Mucosa of descending colon (tissue), 3 donors: ENCODE measurements at regions not wholly inside any gene's neighbourhood (a gene's known extent, or its start where the extent isn't known, plus 50 kb on each side); places are given as distances from the start of the nearest gene placed in this dataset.

Experiments
- ATAC-seq: fragments of 200-7000 bp; cut with Tn5 transposase; one replicate; pipeline ENCODE4 v1.9.1; 2020; ENCODE audit warnings: mild to moderate bottlenecking, moderate library complexity
- DNase-seq, 3 donors: peaks; one replicate each; pipeline ENCODE4 v3.0.0-alpha.2; 2020
- H3K36me3 ChIP-seq: fragments of 200-600 bp; one replicate; pipeline ENCODE4 v1.8.0; 2021; ENCODE audit warnings: low read depth, mild to moderate bottlenecking
- H3K4me1 ChIP-seq: fragments of 200-600 bp; one replicate; pipeline ENCODE4 v1.8.0; 2021; ENCODE audit warnings: low read depth, mild to moderate bottlenecking
- H3K4me3 ChIP-seq: fragments of 200-600 bp; one replicate; pipeline ENCODE4 v1.8.0; 2021; ENCODE audit warnings: mild to moderate bottlenecking
- H3K9me3 ChIP-seq: fragments of 200-600 bp; one replicate; pipeline ENCODE4 v1.8.0; 2021; ENCODE audit warnings: mild to moderate bottlenecking
- CTCF ChIP-seq: fragments of 200-600 bp; IDR thresholded peaks from one replicate; pipeline ENCODE4 v1.8.0; 2022; ENCODE audit warnings: antibody characterized with exemption, mild to moderate bottlenecking
- intact Hi-C, 2 donors: fragments of 100-400 bp; cut with DNase I in 1 of 2; cut with micrococcal nuclease in 1 of 2; formaldehyde crosslinking; loops; one replicate each; pipeline versions ENCODE4 v1.11.0 to v1.11.1; 2022; cut with DNase I, micrococcal nuclease
- donor health status: DM: no; HTN: no; CAD: no; lungs with moderate emphysema.
- donor health status: DM: no; HTN: no; CAD: no.
- donor health status: DM: no; HTN: yes; CAD: no.

- H3K4me1 ChIP-seq = no peaks in the 10 kb centered on the region
- H3K4me3 ChIP-seq = no peak overlapping the region
- peaks cover 7% of the 10 kb centered on the region for H3K9me3 ChIP-seq
- ATAC-seq = no peak
- no peak for TF ChIP-seq CTCF
- DNase-seq = no peak
- intact Hi-C loops = no loop called here
- H3K36me3 ChIP-seq = no peaks in the 10 kb centered on the region
These were observed 213.2 kb upstream of the NLRP1 start for GRCh38 chr17:5797447-5798050.

GRCh38 chr17:5798094-5798493 lies 213.8 kb upstream of the NLRP1 start:
- Histone ChIP-seq H3K4me3 (no peak overlapping the region), H3K36me3 (no peaks in the 10 kb centered on the region), H3K4me1 (no peaks in the 10 kb centered on the region), H3K9me3 (peaks cover 2% of the 10 kb centered on the region)
- TF ChIP-seq CTCF = no peak
- ATAC-seq (no peak), DNase-seq (no peak)
- intact Hi-C loops = no loop called here

- no peak for TF ChIP-seq CTCF
- intact Hi-C loops = no loop called here
- Histone ChIP-seq H3K4me1 (no peaks in the 10 kb centered on the region), H3K4me3 (no peak overlapping the region), H3K9me3 (no peaks in the 10 kb centered on the region), H3K36me3 (no peaks in the 10 kb centered on the region)
- ATAC-seq (no peak), DNase-seq (no peak)
These were observed 215.8 kb upstream of the NLRP1 start for GRCh38 chr17:5800131-5800530.

- no peaks in the 10 kb centered on the region for H3K4me1 ChIP-seq
- no peak overlapping the region for H3K4me3 ChIP-seq
- no peak for DNase-seq
- H3K36me3 ChIP-seq = no peaks in the 10 kb centered on the region
- no peak for TF ChIP-seq CTCF
- H3K9me3 ChIP-seq = no peaks in the 10 kb centered on the region
- intact Hi-C loops = no loop called here
- no peak for ATAC-seq
These were observed 216.3 kb upstream of the NLRP1 start for GRCh38 chr17:5800646-5801045.

- Histone ChIP-seq H3K36me3 (no peaks in the 10 kb centered on the region), H3K4me3 (no peak overlapping the region), H3K9me3 (peaks cover 10% of the 10 kb centered on the region), H3K4me1 (no peaks in the 10 kb centered on the region)
- DNase-seq (no peak), ATAC-seq (no peak)
- intact Hi-C loops = no loop called here
- TF ChIP-seq CTCF = no peak
These were observed 219.9 kb upstream of the NLRP1 start for GRCh38 chr17:5804251-5804650.

- no peak for ATAC-seq
- Histone ChIP-seq H3K36me3 (no peaks in the 10 kb centered on the region), H3K4me3 (no peak overlapping the region), H3K9me3 (peaks cover 29% of the 10 kb centered on the region), H3K4me1 (no peaks in the 10 kb centered on the region)
- DNase-seq = no peak
- TF ChIP-seq CTCF = no peak
- intact Hi-C loops = no loop called here
These were observed 224.7 kb upstream of the NLRP1 start for GRCh38 chr17:5809056-5809455.
